Limb (tissue), 2 donors: ENCODE measurements at regions not wholly inside any gene's neighbourhood (a gene's known extent, or its start where the extent isn't known, plus 50 kb on each side); places are given as distances from the start of the nearest gene placed in this dataset.
A peak's percentile ranks its signal among the peaks of the same experiment; 100 is the strongest.
"Not testable (repeated sequence)": the region's sequence is repeated elsewhere in the genome, so short reads cannot be mapped to it uniquely, and the experiment has no call there.

ENCODE experiments used
- DNase-seq, 2 donors: peaks; one replicate each; pipeline ENCODE4 v3.0.0-alpha.2; 2016; ENCODE audit errors: extremely low spot score in 2 of 2

DNA sequence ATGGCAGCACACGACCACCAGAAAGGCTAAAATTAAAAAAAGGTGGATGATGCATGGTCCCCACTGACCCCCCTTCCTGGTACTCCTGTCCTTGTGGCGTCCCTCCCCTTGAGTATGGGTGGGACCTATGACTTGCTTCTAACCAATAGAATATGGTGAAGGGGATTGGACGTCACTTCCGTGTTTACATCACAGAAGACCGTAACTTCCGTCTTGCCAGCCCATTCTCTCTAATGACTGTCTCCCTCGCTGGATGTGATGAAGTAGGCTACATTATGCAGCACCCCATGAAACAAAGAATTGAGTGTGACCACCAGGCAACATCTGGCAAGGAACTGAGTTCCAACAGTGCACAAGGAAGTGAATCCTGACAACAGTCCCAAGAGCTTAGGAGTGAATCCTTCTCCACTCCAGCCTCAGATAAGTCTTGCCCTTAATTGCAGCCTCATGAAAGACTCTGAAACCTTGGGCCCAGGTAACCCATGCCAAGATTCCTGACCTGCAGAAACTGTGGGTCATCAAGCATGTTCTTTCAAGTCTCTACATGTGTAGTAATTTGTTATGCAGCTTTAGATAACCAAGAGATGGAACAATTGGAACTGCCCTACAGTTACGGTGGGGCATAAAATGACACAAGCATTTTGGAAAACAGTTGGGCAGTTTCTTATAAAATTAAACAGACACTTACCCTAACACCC, 80.1 kb upstream of the NPAS2 start:
- no peak for DNase-seq

DNA sequence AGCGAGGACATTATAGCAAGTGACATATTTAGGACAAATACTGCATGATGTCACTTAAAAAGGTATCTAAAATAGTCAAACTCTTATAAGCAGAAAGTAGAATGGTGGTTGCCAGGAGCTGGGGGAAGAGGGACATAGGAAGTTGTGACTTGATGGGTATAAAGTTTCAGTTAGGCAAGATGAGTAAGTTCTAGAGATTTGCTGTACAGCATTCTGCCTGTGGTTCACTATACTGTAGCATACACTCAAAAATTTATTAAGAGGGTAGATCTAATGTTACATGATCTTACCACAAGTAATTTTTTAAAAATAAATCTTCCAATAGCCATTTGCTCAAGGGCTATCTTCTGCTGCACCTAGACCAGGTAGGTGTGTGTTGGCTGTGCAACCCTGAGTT, 78.1 kb upstream of the NPAS2 start:
- DNase-seq: no peak

DNA sequence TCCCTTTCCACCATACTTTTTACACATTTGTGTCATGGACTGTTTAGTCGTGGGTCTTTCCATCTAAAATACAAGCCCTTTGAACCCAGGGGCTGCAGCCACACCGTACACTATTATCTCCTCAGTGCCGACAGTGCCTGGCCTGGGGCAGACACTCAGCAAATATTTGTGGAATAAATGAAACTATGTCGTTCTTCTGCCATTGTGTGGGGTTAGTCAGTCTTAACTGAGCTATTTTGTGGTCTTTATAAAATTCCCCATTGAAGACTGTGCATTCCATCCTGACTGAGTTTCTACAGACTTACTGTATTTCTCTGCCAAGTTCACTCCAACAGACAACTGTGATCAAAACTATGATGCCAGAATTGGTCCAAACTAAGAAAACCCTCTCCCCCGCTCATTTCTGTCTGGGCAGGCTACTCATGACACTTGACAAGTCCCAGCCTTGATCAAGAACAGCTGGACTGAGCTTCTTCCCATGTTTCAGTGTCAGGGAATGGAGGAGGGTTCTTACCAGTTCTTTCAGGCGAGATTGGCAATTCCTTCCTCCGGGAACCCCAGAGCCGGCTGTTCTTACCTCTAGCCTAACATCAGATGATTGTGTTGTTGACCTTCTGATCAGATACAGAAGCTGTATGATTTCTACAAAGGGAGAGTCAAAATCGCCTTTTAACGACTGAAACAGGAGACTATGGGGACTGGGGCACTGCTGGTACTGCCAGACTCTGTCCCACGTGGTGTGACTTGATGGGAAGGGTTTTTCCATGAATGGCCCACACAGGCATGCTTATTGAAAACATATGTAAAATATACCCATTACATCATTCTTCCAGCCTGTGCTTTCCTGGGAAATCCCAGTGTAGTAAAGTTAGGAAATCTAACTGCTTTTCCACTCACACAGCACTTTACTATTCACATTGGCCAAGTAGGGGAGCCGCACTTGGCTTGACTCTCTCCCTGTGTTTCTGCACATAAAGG, 77.4 kb upstream of the NPAS2 start:
- peak; percentile 63 to 90 for DNase-seq

DNA sequence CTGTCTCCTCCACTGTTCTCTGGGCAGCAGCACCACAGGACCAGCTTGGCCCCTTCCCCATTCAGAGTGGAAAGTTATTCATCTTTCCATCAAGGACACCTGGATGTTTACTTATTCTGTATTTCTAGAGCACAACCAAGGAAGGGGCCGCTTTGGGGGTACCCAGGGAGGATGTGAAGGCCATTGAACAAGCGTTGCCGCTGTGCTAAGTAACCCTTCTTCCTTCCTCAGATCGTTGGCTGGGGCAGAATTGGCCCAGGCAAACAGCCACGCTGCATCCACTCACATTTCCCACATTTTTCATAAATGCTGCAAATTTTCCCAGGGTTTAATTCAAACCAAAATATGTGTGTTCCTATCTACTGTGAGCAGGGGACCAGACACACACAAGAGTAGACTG, 76.2 kb upstream of the NPAS2 start:
- no peak for DNase-seq

DNA sequence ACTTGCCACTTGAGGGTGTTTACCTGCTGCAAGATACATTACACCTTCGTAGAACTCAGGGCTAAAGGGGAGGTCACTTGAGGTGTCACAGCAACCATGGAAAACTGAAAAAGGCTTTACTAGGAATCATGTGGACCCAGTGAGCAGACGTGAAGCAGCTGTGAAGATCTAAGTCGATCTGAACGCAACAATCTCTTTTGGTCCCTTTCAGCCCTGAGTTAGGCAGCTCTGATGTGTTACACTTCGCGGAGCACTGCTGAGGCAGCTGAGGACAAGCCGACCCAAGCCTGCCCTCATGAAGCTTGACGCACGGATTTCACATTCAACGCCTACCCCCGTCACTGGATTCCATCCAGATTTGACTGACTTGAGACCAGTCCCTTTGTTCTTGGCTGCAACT, 75.8 kb upstream of the NPAS2 start:
- no peak for DNase-seq

DNA sequence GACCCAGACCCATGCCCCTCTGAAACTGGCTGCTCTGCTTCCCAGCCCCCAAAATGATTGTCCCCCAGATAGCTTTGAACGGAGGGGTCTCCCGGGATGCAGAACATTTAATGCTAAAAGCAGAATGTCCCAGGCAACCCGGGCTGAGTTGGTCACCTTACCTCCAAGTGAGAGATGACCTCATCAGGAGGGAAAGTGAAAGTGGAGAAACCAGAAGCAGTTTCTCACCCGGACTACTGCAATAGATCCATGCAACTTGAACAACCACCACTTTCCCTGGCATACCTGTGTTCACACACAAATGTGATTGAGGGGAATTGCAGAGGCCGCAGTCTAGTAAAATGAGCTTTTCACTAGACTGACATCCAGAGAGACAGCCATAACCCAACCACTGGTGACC, 75.3 kb upstream of the NPAS2 start:
- no peak for DNase-seq

DNA sequence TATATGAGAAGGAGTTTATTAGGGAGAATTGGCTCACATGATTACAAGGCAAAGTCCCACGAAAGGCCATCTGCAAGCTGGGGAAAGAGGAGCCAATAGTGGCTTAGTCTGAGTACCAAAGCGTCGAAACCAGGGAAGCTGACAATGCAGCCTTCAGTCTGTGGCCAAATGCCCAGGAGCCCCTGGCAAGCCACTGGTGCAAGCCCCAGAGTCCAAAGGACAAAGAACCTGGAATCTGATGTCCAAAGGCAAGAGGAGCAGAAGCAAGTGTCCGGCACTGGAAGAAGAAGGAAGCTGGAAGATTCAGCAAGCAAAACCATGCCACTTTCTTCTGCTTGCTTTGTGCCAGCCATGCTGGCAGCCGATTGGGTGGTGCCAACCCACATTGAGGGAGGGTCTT, 74.3 kb upstream of the NPAS2 start:
- no peak for DNase-seq

DNA sequence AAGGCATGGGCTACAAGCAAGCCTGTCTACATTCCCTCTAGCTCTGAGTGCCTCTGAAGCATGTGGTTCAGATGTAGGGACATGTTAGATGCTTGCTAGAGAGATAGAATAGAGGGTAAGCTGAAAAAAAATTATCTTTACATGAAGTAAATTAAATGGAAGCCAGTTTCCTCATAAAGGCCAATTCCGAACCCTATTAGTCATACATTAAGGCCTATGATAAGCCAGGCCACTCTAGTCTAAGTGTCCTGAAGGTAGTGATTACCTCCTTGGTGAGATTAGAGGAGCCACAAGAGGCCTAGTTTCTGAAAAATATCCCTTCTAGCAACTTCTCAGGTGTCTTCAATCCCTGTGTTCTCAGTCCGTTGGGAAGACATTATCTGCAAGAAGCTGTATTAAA, 72.4 kb upstream of the NPAS2 start:
- no peak for DNase-seq

DNA sequence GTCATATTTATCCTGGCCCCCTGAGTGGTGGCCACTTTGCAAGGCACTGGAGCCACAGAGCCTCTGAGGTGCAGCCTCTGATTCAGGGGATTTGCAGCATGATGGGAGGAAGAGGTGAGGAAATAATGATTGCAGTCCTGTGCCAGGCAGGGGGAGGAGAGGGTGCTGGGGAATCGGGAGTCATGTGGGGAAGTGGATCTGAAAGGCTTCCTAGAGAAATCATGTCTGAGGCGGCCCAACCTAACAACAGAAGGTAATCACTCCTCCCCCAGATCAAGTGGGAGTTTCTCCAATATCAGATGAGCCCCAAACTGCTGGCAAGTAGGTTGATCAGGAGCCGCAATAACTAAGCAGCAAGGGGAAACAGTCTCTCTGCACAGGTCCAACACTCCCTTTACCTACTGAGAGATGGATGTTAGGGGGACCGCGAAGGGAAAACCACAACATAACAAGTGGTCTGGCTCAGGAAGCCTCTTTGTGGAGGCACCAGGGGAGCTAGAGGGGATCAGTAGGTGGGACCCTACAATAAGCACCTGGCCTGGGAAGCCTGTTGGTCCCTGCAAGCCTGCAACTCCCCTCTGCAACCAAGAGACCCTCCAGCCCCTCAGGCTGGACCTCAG, 71.8 kb upstream of the NPAS2 start:
- no peak for DNase-seq

DNA sequence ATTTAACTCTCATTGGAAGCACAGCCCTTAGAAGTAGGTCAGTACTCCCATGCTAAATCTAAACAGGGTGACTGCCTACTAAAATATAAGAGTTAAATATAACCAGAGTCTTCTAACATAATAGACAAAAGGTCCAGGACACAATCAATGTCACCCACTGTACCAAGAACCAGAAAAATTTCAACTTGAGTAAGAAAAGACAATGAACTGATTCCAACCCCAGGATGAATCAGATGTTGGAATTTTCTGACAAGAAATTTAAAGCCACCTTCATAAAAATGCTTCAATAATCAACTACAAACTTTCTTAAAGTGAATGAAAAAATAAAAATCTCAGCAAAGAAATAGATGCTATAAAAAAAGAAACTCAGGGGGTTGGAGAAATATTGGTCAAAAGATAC, 71.3 kb upstream of the NPAS2 start:
- DNase-seq: no peak

DNA sequence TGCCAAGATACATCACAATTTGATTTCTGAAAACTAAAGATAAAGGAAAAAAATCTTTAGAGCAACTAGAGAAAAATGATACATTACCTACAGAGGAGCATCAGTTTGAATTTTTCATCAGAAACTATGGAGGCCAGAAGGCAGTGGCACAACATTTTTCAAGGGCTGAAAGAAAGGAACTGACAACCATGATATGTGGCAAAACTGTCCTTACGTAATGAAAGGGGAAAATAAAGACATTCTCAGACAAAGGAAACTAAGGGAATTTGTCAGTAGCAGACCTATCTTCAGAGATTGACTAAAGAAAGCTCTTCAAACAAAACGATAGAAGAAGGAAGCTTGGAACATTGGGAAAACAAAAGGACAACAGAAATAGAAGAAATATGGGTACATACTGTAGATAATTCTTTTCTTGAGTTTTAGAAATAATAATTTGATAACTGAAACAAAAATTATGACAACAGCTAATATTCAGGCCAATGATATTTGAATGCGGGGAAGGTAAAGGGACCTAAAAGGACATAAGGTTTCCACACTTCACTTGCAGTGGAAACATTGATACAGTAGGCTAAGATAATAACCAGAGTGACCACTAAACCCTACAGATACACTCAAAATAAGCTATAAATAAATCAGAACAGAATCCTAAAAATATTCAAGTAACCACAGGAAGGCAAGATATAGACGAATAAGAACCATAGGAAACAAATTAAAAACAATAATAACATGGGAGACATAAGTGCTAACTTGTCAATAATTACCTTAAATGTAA, 70.0 kb upstream of the NPAS2 start:
- DNase-seq: no peak

DNA sequence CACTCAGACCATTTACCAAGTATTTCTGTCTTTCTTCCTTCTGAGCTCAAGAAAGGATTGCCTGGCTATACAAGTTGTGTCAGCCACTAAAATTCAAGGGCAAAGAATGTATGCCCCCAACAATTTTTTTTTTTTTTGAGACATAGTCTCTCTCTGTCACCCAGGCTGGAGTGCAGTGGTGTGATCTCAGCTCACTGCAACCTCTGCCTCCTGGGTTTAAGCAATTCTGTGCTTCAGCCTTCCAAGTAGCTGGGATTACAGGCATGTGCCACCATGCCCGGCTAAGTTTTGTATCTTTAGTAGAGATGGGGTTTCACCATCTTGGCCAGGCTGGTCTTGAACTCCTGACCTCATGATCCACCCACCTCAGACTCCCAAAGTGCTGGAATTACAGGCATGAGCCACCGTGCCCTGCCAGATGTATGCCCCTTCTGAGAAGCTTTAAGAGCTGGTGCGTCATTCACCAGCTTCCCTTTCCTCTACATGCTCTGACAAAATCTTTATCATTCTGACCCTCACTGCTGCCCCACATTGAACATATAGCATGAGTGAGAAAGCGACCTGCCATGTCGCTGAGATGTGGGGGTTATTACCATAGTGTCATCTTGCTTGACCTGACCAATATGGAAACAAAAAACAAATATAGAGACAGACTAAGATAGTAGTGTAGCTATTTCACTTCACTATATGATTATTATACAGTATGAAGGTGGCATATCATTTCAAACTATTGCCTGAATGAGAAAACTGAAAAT, 67.9 kb upstream of the NPAS2 start:
- not testable (repeated sequence) for DNase-seq

DNA sequence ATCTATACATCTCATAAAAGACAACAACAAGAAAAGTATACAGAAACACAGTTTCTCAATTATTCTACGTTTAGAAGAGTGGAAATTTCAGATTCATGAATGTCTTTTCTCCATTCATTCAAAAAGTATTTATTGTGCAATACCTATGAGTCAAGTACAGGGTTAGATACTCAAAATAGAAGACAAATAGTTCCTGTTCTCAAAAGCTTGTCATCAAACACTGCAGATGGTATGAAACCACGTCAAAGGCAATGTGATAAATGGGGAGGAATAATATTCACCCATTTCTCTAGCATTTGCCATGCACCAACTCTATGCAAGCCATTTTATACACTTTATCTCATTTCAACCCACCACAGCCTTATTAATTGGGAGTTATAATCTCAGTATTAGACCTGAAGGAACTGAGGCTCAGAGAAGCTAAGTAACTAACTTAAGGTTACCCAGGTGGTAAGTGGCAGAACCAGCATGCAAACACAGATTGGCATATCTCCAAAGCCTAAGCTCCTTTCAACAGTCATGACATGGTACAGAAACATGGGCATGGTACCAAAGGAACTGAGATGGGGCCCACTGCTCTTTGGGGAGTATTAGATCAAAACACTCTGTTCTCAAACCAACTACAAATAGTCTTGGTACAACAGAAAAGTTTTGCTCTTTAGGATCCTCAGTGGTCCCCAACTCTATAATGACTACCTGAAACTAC, 67.2 kb upstream of the NPAS2 start:
- DNase-seq: no peak

DNA sequence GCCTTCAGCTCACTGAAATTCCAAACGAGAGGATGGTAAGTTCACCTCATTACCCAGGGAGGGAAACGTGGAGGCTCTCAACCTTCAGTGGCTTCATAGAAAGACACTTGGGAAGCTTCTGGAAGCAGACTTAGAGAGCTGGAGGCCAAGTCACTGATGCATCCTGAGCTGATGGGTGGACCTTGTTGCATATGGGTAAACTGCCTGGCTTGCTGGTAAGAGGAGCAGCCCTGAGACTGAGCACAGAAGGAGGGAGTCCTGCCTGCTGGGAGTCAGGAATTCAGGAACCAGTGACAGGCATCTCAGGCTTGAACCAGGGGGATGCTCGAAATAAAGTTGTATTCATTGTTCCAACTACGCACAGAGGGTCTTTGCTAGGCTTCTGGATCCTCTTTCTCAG, 66.5 kb upstream of the NPAS2 start:
- DNase-seq: no peak

DNA sequence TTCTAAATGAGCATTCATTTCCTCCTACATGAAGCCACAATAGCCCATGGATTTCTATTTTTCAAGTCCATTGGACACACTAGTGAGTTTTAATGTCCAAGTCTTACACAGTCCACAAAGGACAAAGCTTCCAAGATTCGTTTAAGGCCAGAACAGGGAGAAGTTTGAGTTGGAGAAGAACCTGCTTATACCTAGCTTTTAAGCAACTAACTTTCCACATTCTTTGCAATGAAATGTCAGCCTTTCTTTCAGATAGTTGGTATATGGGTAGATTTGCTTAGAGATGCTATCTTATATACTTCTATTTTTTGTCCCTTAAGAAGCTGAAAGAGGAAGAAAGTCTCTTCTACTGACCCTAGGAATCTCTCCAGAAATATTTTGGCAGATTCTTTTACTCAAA, 66.1 kb upstream of the NPAS2 start:
- DNase-seq: no peak

DNA sequence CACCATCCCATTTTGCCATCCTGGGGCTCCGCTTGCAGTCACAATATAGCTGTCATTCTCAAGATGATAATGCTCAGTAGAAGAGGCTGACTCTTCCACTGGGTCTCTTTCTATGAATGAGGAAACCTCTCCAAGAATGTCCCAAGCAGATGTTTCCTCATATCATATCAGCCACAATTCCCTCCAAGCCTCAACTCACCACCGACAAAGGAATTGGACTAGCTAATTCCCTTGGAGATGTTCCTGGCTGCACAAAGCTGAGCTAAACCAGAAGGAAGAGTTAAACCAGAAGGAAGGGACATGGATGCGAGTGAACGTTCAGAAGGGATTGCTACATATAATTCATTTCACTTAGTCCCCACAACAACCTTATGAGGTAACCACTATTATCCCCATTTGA, 65.0 kb upstream of the NPAS2 start:
- no peak for DNase-seq

DNA sequence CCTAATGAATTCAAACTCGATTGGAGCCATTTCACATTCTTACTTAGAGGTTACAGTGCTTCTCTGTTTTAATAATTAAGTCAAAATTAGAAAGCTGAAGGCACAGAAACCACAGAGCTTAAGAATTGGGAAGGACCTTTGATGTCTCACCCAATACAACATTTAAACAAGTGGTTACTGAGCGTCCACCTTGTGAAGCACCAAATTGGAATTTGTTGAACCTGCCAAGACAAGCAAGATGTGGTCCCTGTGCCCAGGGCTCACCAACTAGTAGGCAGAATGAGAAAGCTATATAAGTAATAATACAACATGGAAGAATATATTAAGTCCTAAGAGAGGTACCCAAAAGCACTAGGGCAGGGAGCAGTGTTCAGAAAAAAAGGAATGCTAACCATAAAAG, 64.5 kb upstream of the NPAS2 start:
- DNase-seq: no peak

DNA sequence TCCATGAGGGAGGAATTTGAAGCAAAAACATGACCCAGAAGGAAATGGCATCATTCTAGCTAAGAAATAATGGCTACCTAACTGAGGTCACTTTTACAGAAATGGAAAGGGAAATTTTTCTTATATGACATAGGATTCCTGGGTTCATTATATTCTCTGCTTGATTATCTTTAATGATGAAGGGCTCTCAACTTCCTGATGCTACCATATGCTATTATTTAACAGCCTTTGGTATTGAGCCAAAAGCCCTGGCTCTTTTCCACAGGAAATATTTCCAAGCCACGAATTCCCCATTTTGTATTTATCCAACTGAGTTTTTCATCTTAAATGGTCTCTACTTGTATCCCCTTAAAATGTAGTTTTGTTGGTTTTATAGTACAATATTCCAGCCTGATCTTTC, 63.2 kb upstream of the NPAS2 start:
- no peak for DNase-seq

DNA sequence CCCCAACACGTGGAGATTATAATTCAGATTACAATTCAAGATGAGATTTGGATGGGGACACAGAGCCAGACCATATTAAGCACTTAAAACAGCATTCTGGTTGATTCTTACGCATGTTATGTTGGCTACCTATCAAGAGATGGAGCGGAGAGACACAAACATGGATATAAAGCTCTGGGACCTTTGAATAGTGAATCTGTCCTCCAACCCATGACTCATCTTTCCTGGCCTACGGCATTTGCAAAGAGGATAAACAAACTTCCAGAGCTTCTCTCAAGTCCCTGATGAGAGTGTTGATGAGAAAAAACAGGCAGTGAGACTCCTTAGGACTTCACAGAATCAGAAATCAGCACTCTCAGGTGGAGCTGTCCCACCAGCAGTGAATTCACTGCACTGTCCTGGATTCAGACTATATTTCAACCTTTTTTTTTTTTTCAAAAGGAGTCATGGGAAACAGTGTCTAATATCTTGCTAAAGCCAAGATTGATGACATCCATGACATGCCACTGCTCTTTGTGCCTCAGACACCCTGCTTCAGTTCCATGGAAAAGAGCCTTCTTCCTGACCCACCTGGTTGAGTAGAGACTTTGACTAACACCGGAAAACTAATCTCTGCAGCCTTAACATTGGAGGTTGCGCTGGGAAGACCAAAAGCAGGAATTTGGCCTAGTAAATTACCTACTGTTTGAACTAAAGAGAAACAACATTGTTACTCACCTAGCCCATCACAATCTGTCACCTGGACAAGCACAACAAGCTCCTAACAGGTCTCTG, 62.1 kb upstream of the NPAS2 start:
- no peak for DNase-seq

DNA sequence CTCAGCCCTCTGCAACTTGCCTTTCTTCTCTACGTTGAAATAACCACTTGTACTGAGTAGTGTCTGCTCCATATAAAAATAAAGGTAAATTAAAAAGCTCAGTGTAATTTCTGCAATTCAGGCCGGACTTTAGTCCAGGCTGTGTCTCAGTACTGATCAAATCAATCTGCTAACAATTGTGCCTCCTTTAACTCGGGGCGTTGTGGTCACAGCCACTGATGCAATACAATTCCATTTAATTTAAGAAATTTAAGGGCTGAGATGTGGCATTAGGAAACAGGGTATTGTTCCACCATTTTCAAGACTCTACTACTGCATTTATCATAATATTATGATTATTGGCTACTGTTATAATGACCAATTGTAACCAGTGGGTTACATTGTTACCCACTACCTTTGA, 60.0 kb upstream of the NPAS2 start:
- DNase-seq: no peak
